Activated gamma-delta T cell treated with Interleukin-2 at 50 U/mL for 16 hours (primary cell): ENCODE measurements at regions not wholly inside any gene's neighbourhood (a gene's known extent, or its start where the extent isn't known, plus 50 kb on each side); places are given as distances from the start of the nearest gene placed in this dataset.

ENCODE experiments used
- DNase-seq: peaks from one replicate; pipeline ENCODE4 v3.0.0-alpha.2; 2020

GRCh38 chr4:1506956-1507721 lies 100.9 kb upstream of the NKX1-1 start:
- DNase-seq, result no peak

DNA sequence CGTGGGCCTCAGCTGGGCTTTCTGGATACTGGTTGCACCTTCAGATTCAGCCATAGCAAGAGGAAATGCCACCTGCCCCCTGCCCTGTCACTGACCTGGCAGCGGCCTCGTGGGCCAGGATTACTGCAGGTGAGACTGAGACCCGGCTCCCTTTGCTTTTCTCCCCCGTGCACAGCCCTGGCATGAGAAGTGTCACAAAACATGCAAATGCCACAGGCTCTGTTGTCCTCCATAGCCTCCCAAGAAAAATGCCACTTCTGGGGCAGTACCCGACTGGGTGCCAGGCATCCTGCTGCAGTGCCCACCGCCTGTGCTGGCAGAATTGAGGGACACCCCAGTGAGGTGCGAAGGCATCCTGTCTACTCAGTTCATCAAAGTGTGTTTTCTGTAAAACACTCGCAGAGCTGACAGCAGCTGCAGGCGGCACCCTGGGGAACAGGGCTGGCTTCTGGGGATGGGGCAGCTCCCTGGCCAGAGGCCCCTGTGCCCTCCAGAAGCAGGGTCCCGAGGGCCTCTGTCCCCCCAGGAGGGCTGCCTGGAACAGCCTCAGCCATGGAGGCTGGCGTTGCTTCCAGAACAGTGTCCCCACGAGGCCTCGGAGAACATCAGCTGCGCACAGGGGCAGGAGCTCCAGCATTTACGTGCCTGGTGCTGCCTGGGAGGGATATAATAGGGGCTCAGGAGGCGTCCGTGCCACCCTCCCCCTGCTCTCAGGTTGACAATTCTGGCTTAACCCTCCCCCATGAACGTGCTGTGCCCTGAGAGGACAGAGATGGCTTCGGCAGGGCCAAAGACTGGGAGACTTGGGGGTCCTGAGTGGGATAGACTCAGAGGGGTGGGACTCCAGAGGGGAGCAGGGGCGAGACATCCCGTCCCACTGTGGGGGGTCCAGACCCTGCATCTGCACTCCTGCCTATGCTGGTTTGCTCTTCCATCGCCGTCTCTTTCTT lies 99.5 kb upstream of the NKX1-1 start:
- no peak for DNase-seq

GRCh38 chr4:1504595-1505500 lies 98.6 kb upstream of the NKX1-1 start:
- no peak for DNase-seq

- no peak for DNase-seq
These were observed 97.6 kb upstream of the NKX1-1 start for GRCh38 chr4:1503583-1504471.

- DNase-seq, result no peak
These were observed 96.7 kb upstream of the NKX1-1 start for GRCh38 chr4:1502976-1503375.

- no peak for DNase-seq
These were observed 96.3 kb upstream of the NKX1-1 start for GRCh38 chr4:1502501-1502886.

GRCh38 chr4:1501754-1502500 lies 95.7 kb upstream of the NKX1-1 start:
- no peak for DNase-seq

- no peak for DNase-seq
These were observed 94.9 kb upstream of the NKX1-1 start for GRCh38 chr4:1500966-1501753.

- DNase-seq, result no peak
These were observed 94.2 kb upstream of the NKX1-1 start for GRCh38 chr4:1500231-1500965.

DNA sequence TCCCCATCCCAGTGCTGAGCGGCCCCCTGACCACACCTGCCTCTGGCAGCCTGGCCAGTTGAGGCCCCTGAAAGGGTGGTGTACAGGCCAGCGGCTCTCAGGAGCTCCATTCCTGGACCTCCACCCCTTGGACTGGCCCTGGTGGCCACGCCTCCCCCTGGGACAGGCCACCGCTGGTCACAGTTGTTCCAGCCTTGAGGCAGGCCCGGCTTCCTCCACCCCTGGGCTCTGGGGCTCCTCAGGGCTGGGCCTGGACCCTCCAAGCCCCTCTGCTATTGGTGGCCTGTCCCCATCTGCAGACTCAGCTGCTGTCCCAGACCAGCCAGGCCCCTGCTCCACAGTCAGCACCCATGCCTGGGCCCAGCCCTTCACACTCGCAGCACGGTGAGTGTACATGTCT lies 93.2 kb upstream of the NKX1-1 start:
- no peak for DNase-seq

DNA sequence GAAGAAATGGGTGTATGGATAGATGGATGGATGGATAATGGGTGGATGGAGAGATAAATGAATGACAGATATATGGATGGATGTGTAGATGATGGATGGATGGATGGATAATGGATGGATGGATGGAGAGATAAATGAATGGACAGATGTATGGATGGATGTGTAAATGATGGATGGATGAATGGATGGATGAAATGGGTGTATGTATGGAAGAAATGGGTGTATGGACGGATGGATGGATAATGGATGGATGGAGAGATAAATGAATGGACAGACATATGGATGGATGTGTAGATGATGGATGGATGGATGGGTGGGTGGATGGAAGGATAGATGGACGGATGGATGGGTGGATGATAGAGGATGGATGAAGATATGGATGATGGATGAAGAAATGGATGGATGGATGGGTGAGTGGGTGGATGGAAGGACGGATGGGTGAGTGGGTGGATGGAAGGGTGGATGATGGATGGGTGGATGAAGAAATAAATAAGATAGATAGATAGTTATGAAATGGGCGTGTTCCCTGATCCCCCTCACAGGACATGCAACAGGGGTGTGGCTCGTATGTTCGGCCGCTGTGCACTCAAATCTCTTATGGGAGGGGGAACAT lies 91.1 kb upstream of the NKX1-1 start:
- DNase-seq, result no peak

DNA sequence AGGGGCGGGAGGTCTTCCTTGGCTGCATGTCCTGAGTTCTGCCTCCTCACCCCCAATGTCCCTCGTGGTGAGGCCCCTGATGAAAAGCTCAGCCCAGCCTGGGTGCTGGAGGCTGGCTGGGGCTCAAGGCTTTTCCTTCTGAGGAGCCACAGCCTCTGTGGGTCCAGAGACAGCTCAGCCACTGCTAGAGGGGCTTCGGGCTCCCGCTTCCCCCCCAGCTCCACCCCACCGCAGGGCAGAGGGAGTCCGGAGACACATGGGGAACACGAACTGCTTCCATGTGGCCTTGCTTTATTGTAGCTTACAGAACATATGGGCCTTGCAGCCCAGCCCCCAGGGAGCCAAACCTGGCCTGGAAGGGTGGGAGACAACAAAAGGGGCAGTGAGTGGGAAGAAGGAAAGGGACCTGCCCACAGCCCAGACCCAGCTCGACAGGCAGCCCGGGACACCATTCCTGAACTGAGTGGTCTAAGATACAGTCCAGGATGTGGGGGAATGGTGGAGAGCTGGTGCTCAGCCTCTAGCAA lies 89.9 kb upstream of the NKX1-1 start:
- no peak for DNase-seq

DNA sequence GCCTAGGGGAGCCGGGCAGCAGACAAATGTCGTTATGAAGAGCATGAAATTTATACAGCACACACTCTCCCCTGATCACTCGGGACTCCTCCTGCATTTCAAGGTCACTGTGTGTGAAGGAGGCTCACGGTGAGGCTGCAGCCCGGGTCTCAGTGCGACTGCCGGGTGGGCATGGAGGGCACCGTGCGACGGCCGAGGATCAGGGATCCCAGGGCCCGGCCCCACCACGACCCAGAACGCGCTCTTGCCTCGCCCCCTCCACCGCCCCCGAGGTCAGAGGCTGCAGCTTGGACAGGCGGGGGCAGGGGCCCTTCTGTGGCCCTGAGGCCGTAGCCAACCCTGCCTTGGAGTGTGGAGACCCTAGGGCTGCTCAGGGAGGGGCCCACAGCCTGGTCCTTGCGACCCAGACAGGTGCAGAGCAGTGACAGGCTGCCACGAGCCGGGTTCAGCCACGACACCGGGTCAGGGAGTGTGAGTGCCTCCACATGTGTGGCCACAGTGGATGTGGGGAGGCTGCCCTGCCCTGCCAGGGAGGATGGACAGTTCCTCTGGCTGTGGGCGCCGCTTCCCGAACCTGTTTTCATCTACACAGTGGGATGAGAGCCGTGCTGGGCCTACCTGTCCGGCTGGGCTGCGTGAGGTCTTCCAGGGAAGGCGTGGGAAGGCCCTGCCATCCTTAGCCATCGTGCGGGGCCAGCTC lies 89.3 kb upstream of the NKX1-1 start:
- no peak for DNase-seq

DNA sequence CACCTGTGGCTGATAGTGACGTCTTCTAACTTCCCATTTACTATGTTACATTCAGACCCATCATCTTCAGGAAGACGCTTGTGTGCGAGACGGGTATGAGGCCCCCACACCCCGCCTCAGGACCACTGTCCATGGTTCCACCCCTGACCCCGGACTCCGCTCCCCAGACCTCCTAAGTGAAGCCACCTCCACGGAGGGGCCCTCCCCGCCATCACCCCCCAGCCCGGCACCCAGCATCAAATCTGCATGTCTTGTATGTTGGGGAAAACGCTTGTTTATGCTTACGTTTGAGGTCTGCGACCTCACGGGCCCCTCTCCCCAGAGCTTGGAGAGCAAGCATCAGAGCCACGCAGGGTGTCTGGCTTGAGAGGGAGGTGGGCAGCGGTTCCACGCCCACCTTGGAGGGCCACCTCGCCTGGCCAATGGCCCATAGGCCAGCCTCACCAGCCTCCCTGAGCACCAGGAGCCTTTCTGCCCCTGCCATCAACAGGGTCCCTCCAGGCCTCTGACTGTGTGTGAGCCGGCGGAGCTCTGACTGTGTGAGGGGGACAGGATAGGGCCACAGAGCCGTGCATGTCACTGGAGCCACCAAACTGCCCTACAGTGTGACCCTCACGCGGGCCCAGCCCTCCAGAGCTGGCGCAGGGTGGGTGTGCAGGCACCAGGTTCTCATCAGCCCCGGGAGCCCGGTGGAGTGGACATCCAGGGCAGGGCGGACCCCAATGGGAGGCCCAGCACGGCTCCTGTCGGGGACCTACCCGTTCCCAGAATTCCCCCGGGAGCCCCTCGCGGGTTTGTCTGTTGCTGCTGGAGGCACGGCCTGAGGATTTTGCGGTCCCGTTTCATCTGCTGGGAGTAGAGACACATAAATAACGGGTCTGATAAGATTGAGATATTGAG lies 88.4 kb upstream of the NKX1-1 start:
- DNase-seq, result no peak

GRCh38 chr4:1493540-1494287 lies 87.5 kb upstream of the NKX1-1 start:
- no peak for DNase-seq
